T-helper 22 cell (primary cell): ENCODE measurements at regions not wholly inside any gene's neighbourhood (a gene's known extent, or its start where the extent isn't known, plus 50 kb on each side); places are given as distances from the start of the nearest gene placed in this dataset.

ENCODE experiments used
- DNase-seq: peaks from one replicate; pipeline ENCODE4 v3.0.0-alpha.2; 2020; ENCODE audit warnings: low read depth

DNA sequence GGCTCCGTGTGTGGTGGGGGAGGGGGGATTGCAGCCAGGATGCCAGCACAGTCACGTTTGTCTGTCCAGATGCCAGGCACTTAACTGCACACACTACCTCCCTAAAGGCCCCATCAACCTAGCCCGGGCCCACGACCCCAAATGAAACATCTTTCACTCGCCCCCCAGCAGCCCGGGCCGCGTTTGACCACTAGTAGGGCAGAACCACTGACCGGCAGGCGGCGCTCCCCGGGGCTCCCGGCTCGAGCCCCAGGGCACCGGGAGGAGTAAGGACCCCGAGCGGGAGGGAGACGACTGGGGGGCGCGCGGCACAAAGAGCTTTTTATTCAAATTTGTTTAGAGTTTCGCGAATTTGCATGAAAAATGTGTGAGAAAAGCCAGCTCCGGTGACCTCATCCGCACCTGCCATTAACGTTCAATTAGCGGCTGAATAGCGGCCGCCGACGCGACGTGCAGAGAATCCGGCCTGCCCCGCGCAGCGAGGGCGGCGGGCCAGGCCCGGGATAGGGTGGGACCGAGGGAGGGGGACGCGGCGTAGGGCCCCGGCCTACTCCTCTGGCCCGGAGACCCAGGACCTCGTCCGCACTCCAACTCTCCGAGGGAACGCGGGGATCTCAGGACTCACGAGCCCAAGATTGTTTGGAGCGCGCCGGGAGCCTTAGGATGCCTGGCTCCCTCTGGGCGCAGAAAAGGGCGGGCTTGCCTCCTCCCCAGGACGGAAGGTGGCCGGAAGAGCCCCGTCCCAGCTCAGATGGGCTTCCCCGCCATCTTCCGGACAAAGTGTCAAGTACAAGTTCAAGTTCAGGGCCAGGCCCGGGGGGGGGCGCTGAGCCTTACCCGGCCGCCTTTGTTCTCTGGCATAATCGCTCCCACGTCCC is 64.9 kb upstream of the POLG start:
- no peak for DNase-seq

DNA sequence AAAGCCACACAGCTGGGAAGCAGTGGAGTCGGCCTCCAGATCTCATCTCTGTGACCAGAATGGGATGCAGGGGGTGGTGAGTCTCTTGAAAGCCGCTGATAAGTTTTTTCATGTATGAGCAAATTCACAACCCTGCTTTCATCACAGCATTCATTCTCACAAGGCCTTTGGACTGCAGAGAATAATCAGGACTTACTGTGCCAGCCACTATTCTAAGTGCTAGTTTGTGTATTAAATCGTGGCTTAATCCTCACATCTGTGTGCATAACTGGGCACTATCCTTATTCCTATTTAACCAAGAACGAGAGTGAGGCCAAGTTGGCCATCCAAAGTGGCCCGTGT is 64.2 kb upstream of the POLG start:
- DNase-seq = no peak

GRCh38 chr15:89397653-89398023 is 63.0 kb upstream of the POLG start:
- no peak for DNase-seq

- no peak for DNase-seq
These were observed 62.4 kb upstream of the POLG start for GRCh38 chr15:89396723-89397652.

DNA sequence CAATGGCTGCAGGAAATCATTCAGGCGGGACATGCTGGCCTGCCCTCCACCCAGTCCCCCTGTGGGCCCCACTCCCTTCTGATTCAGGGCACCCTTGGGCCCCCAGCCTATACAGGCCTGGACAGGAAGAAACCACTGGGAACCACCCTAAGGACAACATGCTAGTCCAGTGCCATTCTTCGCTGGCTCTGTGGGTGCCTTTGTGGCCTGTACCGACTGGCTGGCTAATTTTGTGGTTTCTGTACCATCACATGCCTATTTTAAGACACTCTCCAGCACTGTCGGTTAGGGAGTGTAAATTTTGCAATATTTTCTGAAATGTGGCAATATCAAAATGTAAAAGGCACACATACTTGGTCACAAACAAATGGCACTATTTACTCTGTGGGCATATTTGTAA is 61.4 kb upstream of the POLG start:
- DNase-seq = no peak

DNA sequence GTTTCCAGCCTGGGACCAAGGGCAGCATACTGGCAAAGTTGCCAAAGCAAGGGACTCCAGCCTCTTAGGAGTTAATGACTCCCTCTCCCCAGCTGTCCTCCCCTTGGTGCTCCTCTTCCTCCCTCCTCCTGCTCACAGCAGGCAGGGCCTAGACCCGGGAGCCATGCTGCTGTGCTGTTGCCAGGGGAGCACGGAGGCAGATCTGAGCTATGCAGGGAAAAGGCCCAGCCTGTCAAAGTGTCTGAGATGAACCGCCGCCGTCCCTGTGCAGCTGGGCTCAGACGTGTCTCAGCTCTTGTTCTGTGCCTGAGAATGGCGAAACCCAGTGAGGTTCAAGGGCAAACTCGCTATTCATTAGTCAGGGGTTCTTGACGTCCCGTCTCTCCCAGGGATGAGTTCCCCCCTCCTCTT is 60.8 kb upstream of the POLG start:
- no peak for DNase-seq

DNA sequence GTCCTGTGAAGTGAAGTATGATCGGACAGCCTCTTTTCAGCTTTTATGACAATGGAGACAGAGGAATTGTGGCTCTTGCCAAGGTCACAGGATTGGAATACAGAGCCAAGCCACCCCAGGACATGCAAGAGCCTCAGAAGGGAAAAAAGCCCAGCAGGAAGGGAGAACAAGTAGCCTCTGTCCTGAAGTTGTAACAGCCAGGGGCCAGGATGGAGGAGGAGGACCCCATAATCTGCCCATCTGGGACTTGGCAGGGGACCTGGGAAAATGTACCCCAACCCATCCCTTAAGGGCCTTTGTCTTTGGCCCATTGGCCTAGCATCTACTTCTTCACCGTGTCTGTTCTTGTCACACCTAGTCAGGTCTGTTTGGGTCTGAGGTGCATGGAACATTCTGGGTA is 60.4 kb upstream of the POLG start:
- no peak for DNase-seq

GRCh38 chr15:89393056-89393455 is 58.4 kb upstream of the POLG start:
- DNase-seq = no peak

DNA sequence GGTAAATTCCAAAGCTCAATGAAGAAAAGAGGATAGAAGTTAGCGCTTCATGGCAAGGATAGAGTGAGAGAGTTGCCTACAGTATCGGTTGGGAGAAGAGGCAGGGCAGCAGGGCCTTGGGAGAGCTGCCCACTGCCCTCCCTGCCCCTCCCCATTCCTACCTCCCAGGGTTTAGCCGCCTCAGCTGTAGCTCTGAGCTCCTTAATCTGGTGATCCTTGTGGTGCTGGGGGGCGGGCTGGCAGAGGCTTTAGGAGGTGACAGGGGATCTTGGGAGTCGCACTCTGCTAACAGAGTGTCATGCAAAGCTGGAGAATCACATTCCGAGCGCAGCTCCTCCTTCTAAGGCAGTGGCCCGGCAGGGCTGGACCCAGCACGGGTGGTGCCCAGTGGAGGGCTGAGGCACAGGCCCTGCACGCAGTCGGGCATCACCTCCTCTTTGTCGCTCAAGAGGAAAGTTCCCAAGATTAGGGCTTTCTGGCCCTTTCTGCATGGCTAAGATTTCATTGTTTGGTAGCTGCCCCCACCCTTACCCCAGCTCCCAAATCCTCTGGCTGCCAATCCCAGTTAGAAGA is 57.1 kb upstream of the POLG start:
- DNase-seq = no peak

- no peak for DNase-seq
These were observed 55.4 kb upstream of the POLG start for GRCh38 chr15:89389841-89390603.

DNA sequence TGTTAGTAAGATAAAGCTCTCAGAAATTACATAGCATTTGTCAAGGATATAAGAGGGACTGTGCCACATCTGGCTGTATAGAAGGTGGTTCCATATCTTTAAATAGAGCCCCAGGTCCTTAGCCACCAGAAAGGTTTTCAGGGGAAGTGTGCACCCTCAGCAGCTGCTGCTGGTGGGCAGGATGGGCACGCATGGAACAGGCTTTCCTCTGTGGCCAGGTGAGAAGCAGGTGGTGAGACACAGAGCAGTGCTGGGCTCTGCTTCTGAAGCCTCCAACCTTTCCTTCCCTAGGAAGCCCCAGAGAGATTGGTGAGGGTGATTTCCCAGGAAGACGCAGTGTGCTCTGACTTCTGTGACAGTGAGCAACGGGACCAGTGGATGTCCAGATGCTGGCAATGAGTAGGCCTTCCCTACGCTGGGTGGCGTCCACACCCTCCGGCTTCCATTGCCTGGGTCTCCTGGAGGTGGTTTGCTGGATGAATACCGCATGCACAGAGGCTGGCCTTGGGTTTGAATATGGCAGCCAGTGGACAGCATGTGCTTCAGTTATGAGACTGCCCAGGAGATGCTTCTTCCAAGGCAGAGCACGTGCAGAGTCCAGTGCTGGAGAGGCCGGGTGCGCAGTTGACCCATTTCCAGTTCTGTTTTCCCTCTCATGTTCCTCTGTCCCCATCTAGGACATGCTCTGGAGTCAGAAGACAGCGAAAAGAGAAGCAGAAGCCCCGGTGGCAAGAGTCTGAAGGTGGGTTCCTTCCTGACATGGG is 52.7 kb upstream of the POLG start:
- no peak for DNase-seq

- DNase-seq = no peak
These were observed 51.1 kb upstream of the POLG start for GRCh38 chr15:89385596-89386331.
